ENCODE measurements at regions not wholly inside any gene's neighbourhood (a gene's known extent, or its start where the extent isn't known, plus 50 kb on each side); places are given as distances from the start of the nearest gene placed in this dataset.
"Not testable (repeated sequence)": the region's sequence is repeated elsewhere in the genome, so short reads cannot be mapped to it uniquely, and the experiment has no call there.

- DNase-seq, result no peak
- intact Hi-C loops (cut with DNase I, micrococcal nuclease), result no loop called here
- POLR2A ChIA-PET, result no interaction called here
- Mint-ChIP-seq H3K4me1 (no peaks in the 10 kb centered on the region), H3K27me3 (peaks cover 2% of the 10 kb centered on the region), H3K9me3 (ENCODE audit: low read depth) (no peaks in the 10 kb centered on the region), H3K36me3 (ENCODE audit: low read depth) (no peaks in the 10 kb centered on the region), H3K27ac (no peak overlapping the region), H3K4me3 (no peak overlapping the region)
- CTCF ChIA-PET, result interaction anchor here (0.9 kb wide), 1 partner anchor 9 kb away, joined by 3 read pairs; no protein-coding TSS in a partner anchor
- no peak for ATAC-seq
These were observed 360.1 kb downstream of the DLEU7 start for GRCh38 chr13:50483416-50483815.

GRCh38 chr13:50484472-50485113 lies 358.9 kb downstream of the DLEU7 start:
- ChIA-PET POLR2A (no interaction called here), CTCF (interaction anchor here (1.2 kb wide), 1 partner anchor 28 kb away, joined by 3 read pairs; no protein-coding TSS in a partner anchor)
- peaks cover 2% of the 10 kb centered on the region for H3K27me3 Mint-ChIP-seq
- H3K9me3 Mint-ChIP-seq (ENCODE audit: low read depth), result no peaks in the 10 kb centered on the region
- ATAC-seq (no peak), DNase-seq (no peak)
- H3K36me3 Mint-ChIP-seq (ENCODE audit: low read depth), result no peaks in the 10 kb centered on the region
- H3K4me1 Mint-ChIP-seq, result no peaks in the 10 kb centered on the region
- intact Hi-C loops (cut with DNase I, micrococcal nuclease), result no loop called here
- no peak overlapping the region for H3K27ac Mint-ChIP-seq
- no peak overlapping the region for H3K4me3 Mint-ChIP-seq

- no peaks in the 10 kb centered on the region for H3K27me3 Mint-ChIP-seq
- POLR2A ChIA-PET, result no interaction called here
These were observed 357.2 kb downstream of the DLEU7 start for GRCh38 chr13:50485979-50486935.

GRCh38 chr13:50493683-50494082 lies 349.8 kb downstream of the DLEU7 start:
- H3K9me3 Mint-ChIP-seq (ENCODE audit: low read depth), result no peaks in the 10 kb centered on the region
- H3K4me3 Mint-ChIP-seq, result no peak overlapping the region
- H3K36me3 Mint-ChIP-seq (ENCODE audit: low read depth), result no peaks in the 10 kb centered on the region
- intact Hi-C loops (cut with DNase I, micrococcal nuclease), result no loop called here
- no peak for ATAC-seq
- no peak for DNase-seq
- no peak overlapping the region for H3K27ac Mint-ChIP-seq
- no peaks in the 10 kb centered on the region for H3K27me3 Mint-ChIP-seq
- POLR2A ChIA-PET, result no interaction called here
- H3K4me1 Mint-ChIP-seq, result no peaks in the 10 kb centered on the region
- CTCF ChIA-PET, result no interaction called here

More at GRCh38 chr13:50485979-50486935, 357.2 kb downstream of the DLEU7 start:
- H3K9me3 Mint-ChIP-seq (ENCODE audit: low read depth), result no peaks in the 10 kb centered on the region
- ATAC-seq (no peak), DNase-seq (no peak)
- CTCF ChIA-PET, result interaction anchor here (1.2 kb wide), 1 partner anchor 26 kb away, joined by 3 read pairs; no protein-coding TSS in a partner anchor
- no peak overlapping the region for H3K4me3 Mint-ChIP-seq
- no peaks in the 10 kb centered on the region for H3K36me3 Mint-ChIP-seq (ENCODE audit: low read depth)
- no peaks in the 10 kb centered on the region for H3K4me1 Mint-ChIP-seq
- H3K27ac Mint-ChIP-seq, result no peak overlapping the region
- intact Hi-C loops (cut with DNase I, micrococcal nuclease), result no loop called here

- H3K4me1 Mint-ChIP-seq, result no peaks in the 10 kb centered on the region
- intact Hi-C loops (cut with DNase I, micrococcal nuclease), result no loop called here
- ChIA-PET CTCF (no interaction called here), POLR2A (no interaction called here)
- H3K27ac Mint-ChIP-seq, result no peak overlapping the region
- no peaks in the 10 kb centered on the region for H3K27me3 Mint-ChIP-seq
- no peaks in the 10 kb centered on the region for H3K9me3 Mint-ChIP-seq (ENCODE audit: low read depth)
- ATAC-seq (no peak), DNase-seq (no peak)
- no peaks in the 10 kb centered on the region for H3K36me3 Mint-ChIP-seq (ENCODE audit: low read depth)
- H3K4me3 Mint-ChIP-seq, result no peak overlapping the region
These were observed 349.4 kb downstream of the DLEU7 start for GRCh38 chr13:50494138-50494537.

GRCh38 chr13:50503212-50503611 lies 340.3 kb downstream of the DLEU7 start:
- H3K4me1 Mint-ChIP-seq; H3K27me3 Mint-ChIP-seq; ATAC-seq; H3K9me3 Mint-ChIP-seq (ENCODE audit: low read depth); CTCF ChIA-PET; H3K4me3 Mint-ChIP-seq; DNase-seq; H3K27ac Mint-ChIP-seq; POLR2A ChIA-PET; intact Hi-C loops (cut with DNase I, micrococcal nuclease); H3K36me3 Mint-ChIP-seq (ENCODE audit: low read depth): not testable (repeated sequence)

GRCh38 chr13:50509167-50509566 lies 334.3 kb downstream of the DLEU7 start:
- ChIA-PET POLR2A (no interaction called here), CTCF (no interaction called here)
- Mint-ChIP-seq H3K36me3 (ENCODE audit: low read depth) (no peaks in the 10 kb centered on the region), H3K4me3 (no peak overlapping the region), H3K27me3 (no peaks in the 10 kb centered on the region), H3K9me3 (ENCODE audit: low read depth) (peaks cover 2% of the 10 kb centered on the region), H3K4me1 (no peaks in the 10 kb centered on the region), H3K27ac (no peak overlapping the region)
- intact Hi-C loops (cut with DNase I, micrococcal nuclease), result no loop called here
- DNase-seq, result no peak
- ATAC-seq, result no peak

- Mint-ChIP-seq H3K4me3 (no peak overlapping the region), H3K36me3 (ENCODE audit: low read depth) (no peaks in the 10 kb centered on the region), H3K9me3 (ENCODE audit: low read depth) (peaks cover 2% of the 10 kb centered on the region), H3K4me1 (no peaks in the 10 kb centered on the region), H3K27me3 (no peaks in the 10 kb centered on the region), H3K27ac (no peak overlapping the region)
- intact Hi-C loops (cut with DNase I, micrococcal nuclease), result no loop called here
- POLR2A ChIA-PET, result no interaction called here
- CTCF ChIA-PET, result no interaction called here
- ATAC-seq (no peak), DNase-seq (no peak)
These were observed 333.6 kb downstream of the DLEU7 start for GRCh38 chr13:50509771-50510441.

- H3K9me3 Mint-ChIP-seq (ENCODE audit: low read depth), result not testable (repeated sequence)
- CTCF ChIA-PET, result interaction anchor here (0.9 kb wide), 1 partner anchor 514 kb away, joined by 4 read pairs; the partner anchor contains the start of gene TRIM13
These were observed 332.5 kb downstream of the DLEU7 start for GRCh38 chr13:50510885-50511545.

GRCh38 chr13:50511877-50512341 lies 331.6 kb downstream of the DLEU7 start:
- no peak overlapping the region for H3K27ac Mint-ChIP-seq
- intact Hi-C loops (cut with DNase I, micrococcal nuclease), result no loop called here

More at GRCh38 chr13:50510885-50511545, 332.5 kb downstream of the DLEU7 start:
- H3K36me3 Mint-ChIP-seq (ENCODE audit: low read depth); DNase-seq; ATAC-seq; H3K4me1 Mint-ChIP-seq; H3K27me3 Mint-ChIP-seq; intact Hi-C loops (cut with DNase I, micrococcal nuclease); H3K4me3 Mint-ChIP-seq; H3K27ac Mint-ChIP-seq: not testable (repeated sequence)
- POLR2A ChIA-PET, result interaction anchor here (0.5 kb wide), 1 partner anchor 299 kb away, joined by 4 read pairs; no protein-coding TSS in a partner anchor

More at GRCh38 chr13:50511877-50512341, 331.6 kb downstream of the DLEU7 start:
- no peaks in the 10 kb centered on the region for H3K4me1 Mint-ChIP-seq
- H3K27me3 Mint-ChIP-seq, result no peaks in the 10 kb centered on the region
- peaks cover 2% of the 10 kb centered on the region for H3K9me3 Mint-ChIP-seq (ENCODE audit: low read depth)
- no peak overlapping the region for H3K4me3 Mint-ChIP-seq
- DNase-seq (no peak), ATAC-seq (peak; percentile 51)
- ChIA-PET POLR2A (no interaction called here), CTCF (interaction anchor here (0.5 to 0.9 kb wide), 2 partner anchors 515 to 576 kb away, joined by 3 to 4 read pairs; partner anchors contain the start of genes SPRYD7 and TRIM13)
- H3K36me3 Mint-ChIP-seq (ENCODE audit: low read depth), result no peaks in the 10 kb centered on the region

Data from activated CD4-positive, alpha-beta T cell treated with anti-CD3 and anti-CD28 coated beads for 36 hours (primary cell).